NOMO-1 treated with DMSO at 0.1 percent for 48 hours (cell line): ENCODE measurements at regions not wholly inside any gene's neighbourhood (a gene's known extent, or its start where the extent isn't known, plus 50 kb on each side); places are given as distances from the start of the nearest gene placed in this dataset.

Experiments
- DNase-seq: peaks from one replicate; lab custom pipeline; 2025; ENCODE audit not compliant: unreplicated experiment; lab: John Stamatoyannopoulos, UW

- DNase-seq, result no peak
Observed at GRCh38 chr1:88043834-88044233, 640.2 kb upstream of the PKN2 start.

- DNase-seq, result no peak
Observed at GRCh38 chr1:88052167-88052566, 631.9 kb upstream of the PKN2 start.

- no peak for DNase-seq
Observed at GRCh38 chr1:88053065-88053464, 631.0 kb upstream of the PKN2 start.

GRCh38 chr1:88056881-88057280 lies 627.2 kb upstream of the PKN2 start:
- DNase-seq, result no peak

GRCh38 chr1:88058205-88058604 lies 625.9 kb upstream of the PKN2 start:
- DNase-seq, result no peak

GRCh38 chr1:88060112-88060673 lies 623.9 kb upstream of the PKN2 start:
- no peak for DNase-seq

- DNase-seq, result no peak
Observed at GRCh38 chr1:88060750-88061491, 623.2 kb upstream of the PKN2 start.

- DNase-seq, result peak; percentile 40
Observed at GRCh38 chr1:88061492-88062177, 622.4 kb upstream of the PKN2 start.

GRCh38 chr1:88062650-88063153 lies 621.4 kb upstream of the PKN2 start:
- DNase-seq, result no peak

GRCh38 chr1:88063605-88064004 lies 620.5 kb upstream of the PKN2 start:
- DNase-seq, result no peak

- DNase-seq, result no peak
Observed at GRCh38 chr1:88068407-88068960, 615.6 kb upstream of the PKN2 start.

GRCh38 chr1:88070956-88071355 lies 613.1 kb upstream of the PKN2 start:
- no peak for DNase-seq

- no peak for DNase-seq
Observed at GRCh38 chr1:88074661-88075060, 609.4 kb upstream of the PKN2 start.

- peak; percentile 34 for DNase-seq
Observed at GRCh38 chr1:88075813-88076212, 608.3 kb upstream of the PKN2 start.

GRCh38 chr1:88079036-88079435 lies 605.0 kb upstream of the PKN2 start:
- DNase-seq, result no peak

- no peak for DNase-seq
Observed at GRCh38 chr1:88080875-88081274, 603.2 kb upstream of the PKN2 start.

- no peak for DNase-seq
Observed at GRCh38 chr1:88088481-88088880, 595.6 kb upstream of the PKN2 start.

GRCh38 chr1:88089961-88090360 lies 594.1 kb upstream of the PKN2 start:
- no peak for DNase-seq

- DNase-seq, result no peak
Observed at GRCh38 chr1:88098881-88099280, 585.2 kb upstream of the PKN2 start.

- DNase-seq, result no peak
Observed at GRCh38 chr1:88101041-88101440, 583.0 kb upstream of the PKN2 start.

GRCh38 chr1:88104236-88104635 lies 579.8 kb upstream of the PKN2 start:
- DNase-seq, result no peak

- DNase-seq, result no peak
Observed at GRCh38 chr1:88104886-88105285, 579.2 kb upstream of the PKN2 start.
